ENCODE measurements at regions not wholly inside any gene's neighbourhood (a gene's known extent, or its start where the extent isn't known, plus 50 kb on each side); places are given as distances from the start of the nearest gene placed in this dataset.

- no peaks in the 10 kb centered on the region; the same call in 1 of the 2 replicates for H3K27me3 ChIP-seq (replicated peaks; ENCODE audit: control insufficient read depth, insufficient read depth, low read length)
Measured at GRCh38 chr6:78570044-78570443, 297.3 kb upstream of the IRAK1BP1 start.

GRCh38 chr6:78577585-78577984 lies 289.8 kb upstream of the IRAK1BP1 start:
- H3K4me3 ChIP-seq (replicated peaks; ENCODE audit: low read depth, low read length), result no peak overlapping the region
- DNase-seq (ENCODE audit: extremely low read depth, insufficient read length), result no peak
- no peaks in the 10 kb centered on the region for H3K27me3 ChIP-seq (replicated peaks; ENCODE audit: control insufficient read depth, insufficient read depth, low read length)
- H3K36me3 ChIP-seq (ENCODE audit: control insufficient read depth, insufficient read depth, low read length), result no peaks in the 10 kb centered on the region
- no peak for TF ChIP-seq CTCF (IDR thresholded peaks at IDR 0.05; ENCODE audit: insufficient read depth, low read length, poor library complexity, severe bottlenecking)

More at GRCh38 chr6:78570044-78570443, 297.3 kb upstream of the IRAK1BP1 start:
- Histone ChIP-seq H3K36me3 (ENCODE audit: control insufficient read depth, insufficient read depth, low read length) (no peaks in the 10 kb centered on the region), H3K4me3 (replicated peaks; ENCODE audit: low read depth, low read length) (no peak overlapping the region)
- DNase-seq (ENCODE audit: extremely low read depth, insufficient read length), result no peak
- TF ChIP-seq CTCF (IDR thresholded peaks at IDR 0.05; ENCODE audit: insufficient read depth, low read length, poor library complexity, severe bottlenecking), result no peak

GRCh38 chr6:78578430-78578829 lies 288.9 kb upstream of the IRAK1BP1 start:
- DNase-seq (ENCODE audit: extremely low read depth, insufficient read length), result no peak
- Histone ChIP-seq H3K4me3 (replicated peaks; ENCODE audit: low read depth, low read length) (no peak overlapping the region), H3K36me3 (ENCODE audit: control insufficient read depth, insufficient read depth, low read length) (no peaks in the 10 kb centered on the region), H3K27me3 (replicated peaks; ENCODE audit: control insufficient read depth, insufficient read depth, low read length) (no peaks in the 10 kb centered on the region)
- TF ChIP-seq CTCF (IDR thresholded peaks at IDR 0.05; ENCODE audit: insufficient read depth, low read length, poor library complexity, severe bottlenecking), result no peak

GRCh38 chr6:78580923-78581322 lies 286.4 kb upstream of the IRAK1BP1 start:
- DNase-seq (ENCODE audit: extremely low read depth, insufficient read length), result no peak
- H3K36me3 ChIP-seq (ENCODE audit: control insufficient read depth, insufficient read depth, low read length), result no peaks in the 10 kb centered on the region
- no peaks in the 10 kb centered on the region for H3K27me3 ChIP-seq (replicated peaks; ENCODE audit: control insufficient read depth, insufficient read depth, low read length)
- TF ChIP-seq CTCF (IDR thresholded peaks at IDR 0.05; ENCODE audit: insufficient read depth, low read length, poor library complexity, severe bottlenecking), result no peak
- H3K4me3 ChIP-seq (replicated peaks; ENCODE audit: low read depth, low read length), result no peak overlapping the region

GRCh38 chr6:78583079-78583478 lies 284.3 kb upstream of the IRAK1BP1 start:
- no peak overlapping the region for H3K4me3 ChIP-seq (replicated peaks; ENCODE audit: low read depth, low read length)
- no peaks in the 10 kb centered on the region for H3K27me3 ChIP-seq (replicated peaks; ENCODE audit: control insufficient read depth, insufficient read depth, low read length)
- no peak for DNase-seq (ENCODE audit: extremely low read depth, insufficient read length)
- no peak for TF ChIP-seq CTCF (IDR thresholded peaks at IDR 0.05; ENCODE audit: insufficient read depth, low read length, poor library complexity, severe bottlenecking)
- no peaks in the 10 kb centered on the region for H3K36me3 ChIP-seq (ENCODE audit: control insufficient read depth, insufficient read depth, low read length)

GRCh38 chr6:78589436-78589835 lies 277.9 kb upstream of the IRAK1BP1 start:
- DNase-seq (ENCODE audit: extremely low read depth, insufficient read length), result no peak
- Histone ChIP-seq H3K36me3 (ENCODE audit: control insufficient read depth, insufficient read depth, low read length) (no peaks in the 10 kb centered on the region), H3K27me3 (replicated peaks; ENCODE audit: control insufficient read depth, insufficient read depth, low read length) (no peaks in the 10 kb centered on the region), H3K4me3 (replicated peaks; ENCODE audit: low read depth, low read length) (no peak overlapping the region)
- TF ChIP-seq CTCF (IDR thresholded peaks at IDR 0.05; ENCODE audit: insufficient read depth, low read length, poor library complexity, severe bottlenecking), result no peak

All from GM06990 (cell line).